ENCODE measurements at regions not wholly inside any gene's neighbourhood (a gene's known extent, or its start where the extent isn't known, plus 50 kb on each side); places are given as distances from the start of the nearest gene placed in this dataset.

DNA sequence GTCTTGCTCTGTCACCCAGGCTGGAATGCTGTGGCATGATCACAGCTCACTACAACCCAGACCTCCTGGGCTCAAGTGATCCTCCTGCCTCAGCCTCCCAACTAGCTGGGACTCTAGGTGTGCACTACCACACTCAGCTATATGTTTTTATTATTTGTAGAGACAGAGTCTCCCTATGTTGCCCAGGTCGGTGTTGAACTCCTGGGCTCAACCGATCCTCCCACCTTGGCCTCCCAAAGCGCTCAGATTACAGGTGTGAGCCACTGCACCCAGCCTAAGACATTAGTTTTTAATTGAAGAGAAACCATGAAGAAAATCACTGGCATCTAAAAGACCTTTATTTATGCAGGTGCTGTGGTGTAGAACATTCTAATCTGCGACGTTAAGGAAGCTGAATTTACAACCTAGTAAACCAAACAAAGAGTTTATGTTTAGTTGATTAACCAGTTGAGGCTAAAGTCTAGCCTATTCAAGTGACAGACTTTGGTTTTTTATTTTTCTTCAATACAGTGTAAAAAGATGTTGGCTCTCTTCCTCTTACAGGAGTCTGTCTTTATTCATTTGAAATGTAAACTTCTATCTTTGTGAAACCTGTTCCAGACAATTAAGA is 52.5 kb upstream of the NBL1 start:
- no peak overlapping the region for H3K4me3 Mint-ChIP-seq
- H3K4me1 Mint-ChIP-seq (ENCODE audit: low read depth) = peaks cover 6% of the 10 kb centered on the region
- peaks cover under 1% of the 10 kb centered on the region for H3K36me3 Mint-ChIP-seq (ENCODE audit: low read depth)
- peaks cover 22% of the 10 kb centered on the region for H3K27me3 Mint-ChIP-seq (ENCODE audit: low read depth)
- H3K9me3 Mint-ChIP-seq = no peaks in the 10 kb centered on the region
- H3K27ac Mint-ChIP-seq = no peak overlapping the region

DNA sequence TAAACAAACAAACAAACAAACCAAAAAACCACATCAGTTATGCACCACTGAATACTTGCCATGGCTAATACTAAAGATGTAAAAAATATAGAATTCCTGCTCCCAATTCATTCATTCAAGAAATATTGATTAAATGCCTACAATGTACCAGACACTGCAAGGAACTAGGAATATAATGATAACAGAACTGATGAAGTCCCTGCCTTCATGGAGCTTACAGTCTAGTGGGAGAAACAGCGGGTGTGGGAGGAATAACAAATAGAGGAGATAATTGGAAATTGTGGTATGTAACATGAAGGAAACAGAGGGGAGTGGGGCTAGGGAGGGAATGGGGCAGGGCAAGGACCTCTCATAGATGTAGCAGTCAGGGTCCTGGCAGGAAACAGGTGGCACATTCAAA is 58.6 kb upstream of the NBL1 start:
- H3K27me3 Mint-ChIP-seq (ENCODE audit: low read depth) = peaks cover 9% of the 10 kb centered on the region
- no peaks in the 10 kb centered on the region for H3K36me3 Mint-ChIP-seq (ENCODE audit: low read depth)
- H3K27ac Mint-ChIP-seq = no peak overlapping the region
- H3K4me1 Mint-ChIP-seq (ENCODE audit: low read depth) = no peaks in the 10 kb centered on the region
- no peaks in the 10 kb centered on the region for H3K9me3 Mint-ChIP-seq
- H3K4me3 Mint-ChIP-seq = no peak overlapping the region

DNA sequence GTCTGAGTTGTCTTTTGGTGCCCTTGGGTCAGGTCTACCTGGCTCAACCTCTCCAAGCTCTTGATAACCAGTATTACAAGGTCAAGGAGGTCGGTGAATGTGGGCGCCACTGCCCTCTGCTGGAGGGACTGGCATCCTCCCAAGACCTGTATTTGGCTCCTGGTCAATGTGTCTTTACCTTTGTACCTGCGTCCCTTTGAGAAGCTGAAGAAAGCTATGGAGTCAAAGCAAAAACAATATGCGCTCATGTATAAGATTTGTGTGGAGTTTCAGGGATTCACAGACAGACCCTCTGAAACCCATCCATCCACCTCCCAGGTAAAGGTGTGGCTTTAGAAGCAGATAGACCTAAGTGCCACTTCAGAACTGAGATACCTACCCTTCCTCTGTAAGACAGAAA is 61.8 kb upstream of the NBL1 start:
- H3K4me3 Mint-ChIP-seq = no peak overlapping the region
- no peaks in the 10 kb centered on the region for H3K36me3 Mint-ChIP-seq (ENCODE audit: low read depth)
- H3K27me3 Mint-ChIP-seq (ENCODE audit: low read depth) = peaks cover 4% of the 10 kb centered on the region
- H3K4me1 Mint-ChIP-seq (ENCODE audit: low read depth) = no peaks in the 10 kb centered on the region
- H3K27ac Mint-ChIP-seq = no peak overlapping the region
- H3K9me3 Mint-ChIP-seq = no peaks in the 10 kb centered on the region

GRCh38 chr1:19581381-19581780 is 62.7 kb upstream of the NBL1 start:
- Mint-ChIP-seq H3K27ac (no peak overlapping the region), H3K4me3 (no peak overlapping the region), H3K27me3 (ENCODE audit: low read depth) (peaks cover 4% of the 10 kb centered on the region), H3K9me3 (no peaks in the 10 kb centered on the region), H3K36me3 (ENCODE audit: low read depth) (no peaks in the 10 kb centered on the region), H3K4me1 (ENCODE audit: low read depth) (no peaks in the 10 kb centered on the region)

- no peaks in the 10 kb centered on the region for H3K4me1 Mint-ChIP-seq (ENCODE audit: low read depth)
- no peak overlapping the region for H3K27ac Mint-ChIP-seq
- no peak overlapping the region for H3K4me3 Mint-ChIP-seq
- no peaks in the 10 kb centered on the region for H3K36me3 Mint-ChIP-seq (ENCODE audit: low read depth)
- peaks cover 17% of the 10 kb centered on the region for H3K27me3 Mint-ChIP-seq (ENCODE audit: low read depth)
- H3K9me3 Mint-ChIP-seq = no peaks in the 10 kb centered on the region
Observed at GRCh38 chr1:19577561-19577960, 66.5 kb upstream of the NBL1 start.

DNA sequence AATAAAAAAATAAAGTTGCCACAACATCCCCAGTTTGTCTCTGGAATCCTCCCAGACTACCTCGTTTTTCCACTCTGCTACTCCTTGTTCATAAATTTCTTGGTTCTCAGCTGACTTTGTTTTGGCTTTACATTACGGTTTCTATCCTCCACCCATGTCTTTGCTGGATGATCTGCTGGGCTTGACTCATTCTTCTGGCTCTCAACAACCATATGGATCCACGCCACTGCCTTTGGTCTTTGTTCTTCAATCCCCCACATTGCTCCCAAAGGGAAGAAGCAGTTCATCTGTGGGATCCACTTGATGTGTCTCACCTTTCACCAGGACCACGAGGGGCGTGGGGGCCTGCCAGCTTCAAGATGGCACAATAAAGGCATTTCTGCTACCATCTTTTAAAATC is 67.1 kb upstream of the NBL1 start:
- Mint-ChIP-seq H3K4me3 (no peak overlapping the region), H3K27ac (no peak overlapping the region), H3K27me3 (ENCODE audit: low read depth) (peaks cover 19% of the 10 kb centered on the region), H3K36me3 (ENCODE audit: low read depth) (no peaks in the 10 kb centered on the region), H3K4me1 (ENCODE audit: low read depth) (no peaks in the 10 kb centered on the region), H3K9me3 (no peaks in the 10 kb centered on the region)

- peaks cover 16% of the 10 kb centered on the region for H3K27me3 Mint-ChIP-seq (ENCODE audit: low read depth)
- no peak overlapping the region for H3K27ac Mint-ChIP-seq
- no peak overlapping the region for H3K4me3 Mint-ChIP-seq
- peaks cover 3% of the 10 kb centered on the region for H3K9me3 Mint-ChIP-seq
- no peaks in the 10 kb centered on the region for H3K36me3 Mint-ChIP-seq (ENCODE audit: low read depth)
- H3K4me1 Mint-ChIP-seq (ENCODE audit: low read depth) = no peaks in the 10 kb centered on the region
Observed at GRCh38 chr1:19569786-19570185, 74.3 kb upstream of the NBL1 start.

GRCh38 chr1:19567041-19567440 is 77.1 kb upstream of the NBL1 start:
- Mint-ChIP-seq H3K27me3 (ENCODE audit: low read depth) (peaks cover 5% of the 10 kb centered on the region), H3K4me3 (no peak overlapping the region), H3K4me1 (ENCODE audit: low read depth) (no peaks in the 10 kb centered on the region), H3K36me3 (ENCODE audit: low read depth) (no peaks in the 10 kb centered on the region), H3K9me3 (peaks cover 3% of the 10 kb centered on the region), H3K27ac (no peak overlapping the region)

DNA sequence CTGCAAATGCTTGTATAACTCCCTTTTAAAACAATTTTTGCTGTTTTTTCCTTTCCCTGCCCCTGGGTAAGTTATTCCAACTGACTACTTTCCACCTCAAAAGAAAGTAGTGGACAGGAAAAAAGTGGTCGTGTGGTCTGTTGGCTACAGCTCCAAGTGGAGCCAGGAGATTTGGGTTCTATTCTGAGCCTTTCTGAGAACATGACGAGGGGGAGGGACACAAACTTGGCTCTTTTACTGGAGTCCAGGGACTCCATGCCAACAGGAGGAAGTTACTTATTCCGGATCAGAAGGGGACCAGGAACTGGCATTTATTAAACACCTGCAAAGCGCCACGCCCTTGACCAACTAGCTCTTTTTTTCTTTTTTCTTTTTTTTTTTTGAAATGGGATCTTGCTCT is 79.0 kb upstream of the CAPZB start:
- Mint-ChIP-seq H3K36me3 (ENCODE audit: low read depth) (no peaks in the 10 kb centered on the region), H3K4me3 (no peak overlapping the region), H3K27me3 (ENCODE audit: low read depth) (no peaks in the 10 kb centered on the region), H3K4me1 (ENCODE audit: low read depth) (no peaks in the 10 kb centered on the region), H3K9me3 (no peaks in the 10 kb centered on the region), H3K27ac (no peak overlapping the region)

- Mint-ChIP-seq H3K27ac (no peak overlapping the region), H3K9me3 (no peaks in the 10 kb centered on the region), H3K4me1 (ENCODE audit: low read depth) (no peaks in the 10 kb centered on the region), H3K36me3 (ENCODE audit: low read depth) (no peaks in the 10 kb centered on the region), H3K27me3 (ENCODE audit: low read depth) (peaks cover under 1% of the 10 kb centered on the region), H3K4me3 (no peak overlapping the region)
Observed at GRCh38 chr1:19563324-19564097, 78.2 kb upstream of the CAPZB start.

DNA sequence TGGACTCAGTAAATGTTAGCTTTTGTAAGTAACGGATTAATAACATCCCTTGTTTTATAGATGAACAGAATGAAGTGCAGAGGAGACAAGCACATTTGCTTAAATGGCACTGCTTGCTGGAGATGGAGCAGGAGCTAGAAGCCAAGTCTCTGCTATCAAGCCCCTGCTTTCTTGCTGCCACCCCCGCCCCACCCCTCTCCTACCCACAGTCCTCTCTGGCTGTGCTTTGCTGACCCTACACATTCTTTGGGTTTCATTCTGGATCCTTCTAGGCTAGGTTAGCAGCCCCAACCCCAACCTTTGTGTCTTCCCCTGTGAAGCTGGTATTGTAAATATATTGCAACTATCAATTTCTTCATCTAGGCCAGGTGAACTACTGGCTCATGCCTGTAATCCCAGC is 77.5 kb upstream of the CAPZB start:
- H3K27me3 Mint-ChIP-seq (ENCODE audit: low read depth) = peaks cover 7% of the 10 kb centered on the region
- no peak overlapping the region for H3K4me3 Mint-ChIP-seq
- no peak overlapping the region for H3K27ac Mint-ChIP-seq
- H3K9me3 Mint-ChIP-seq = no peaks in the 10 kb centered on the region
- no peaks in the 10 kb centered on the region for H3K4me1 Mint-ChIP-seq (ENCODE audit: low read depth)
- H3K36me3 Mint-ChIP-seq (ENCODE audit: low read depth) = no peaks in the 10 kb centered on the region

- Mint-ChIP-seq H3K27me3 (ENCODE audit: low read depth) (peaks cover 17% of the 10 kb centered on the region), H3K36me3 (ENCODE audit: low read depth) (no peaks in the 10 kb centered on the region), H3K9me3 (no peaks in the 10 kb centered on the region), H3K4me3 (no peak overlapping the region), H3K27ac (no peak overlapping the region), H3K4me1 (ENCODE audit: low read depth) (no peaks in the 10 kb centered on the region)
Observed at GRCh38 chr1:19560480-19560879, 75.1 kb upstream of the CAPZB start.

- Mint-ChIP-seq H3K27ac (no peak overlapping the region), H3K4me1 (ENCODE audit: low read depth) (no peaks in the 10 kb centered on the region), H3K36me3 (ENCODE audit: low read depth) (no peaks in the 10 kb centered on the region), H3K4me3 (no peak overlapping the region), H3K9me3 (no peaks in the 10 kb centered on the region), H3K27me3 (ENCODE audit: low read depth) (peaks cover 17% of the 10 kb centered on the region)
Observed at GRCh38 chr1:19559641-19560040, 74.3 kb upstream of the CAPZB start.

DNA sequence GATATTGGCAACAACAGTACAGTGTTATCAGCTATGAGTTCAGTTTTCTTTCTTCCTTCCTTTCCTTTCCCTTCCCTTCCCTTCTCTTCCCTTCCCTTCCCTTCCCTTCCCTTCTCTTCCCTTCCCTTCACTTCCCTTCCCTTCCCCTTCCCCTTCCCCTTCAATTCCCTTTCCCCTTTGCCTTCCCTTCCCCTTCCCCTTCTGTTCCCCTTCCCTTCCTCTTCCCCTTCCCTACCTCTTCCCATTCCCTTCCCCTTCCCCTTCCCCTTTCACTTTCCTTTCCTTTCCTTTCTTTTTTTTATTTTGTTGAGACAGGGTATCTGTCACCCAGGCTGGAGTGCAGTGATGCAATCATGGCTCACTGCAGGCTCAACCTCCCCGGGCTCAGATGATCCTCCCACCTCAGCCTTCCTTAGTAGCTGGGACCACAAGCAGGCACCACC is 72.3 kb upstream of the CAPZB start:
- Mint-ChIP-seq H3K4me1 (ENCODE audit: low read depth) (no peaks in the 10 kb centered on the region), H3K9me3 (peaks cover under 1% of the 10 kb centered on the region), H3K36me3 (ENCODE audit: low read depth) (no peaks in the 10 kb centered on the region), H3K4me3 (no peak overlapping the region), H3K27me3 (ENCODE audit: low read depth) (peaks cover 23% of the 10 kb centered on the region), H3K27ac (peak overlapping the region; percentile 41)

- Mint-ChIP-seq H3K27me3 (ENCODE audit: low read depth) (peaks cover 23% of the 10 kb centered on the region), H3K4me3 (no peak overlapping the region), H3K4me1 (ENCODE audit: low read depth) (no peaks in the 10 kb centered on the region)
Observed at GRCh38 chr1:19554090-19554489, 68.8 kb upstream of the CAPZB start.

More at GRCh38 chr1:19554090-19554489, 68.8 kb upstream of the CAPZB start:
- Mint-ChIP-seq H3K36me3 (ENCODE audit: low read depth) (peaks cover 2% of the 10 kb centered on the region), H3K9me3 (peaks cover 7% of the 10 kb centered on the region), H3K27ac (no peak overlapping the region)
